GM23338 (cell line): ENCODE measurements at regions not wholly inside any gene's neighbourhood (a gene's known extent, or its start where the extent isn't known, plus 50 kb on each side); places are given as distances from the start of the nearest gene placed in this dataset.

ENCODE experiments used
- ATAC-seq: fragments of 200-7000 bp; cut with Tn5 transposase; 3 replicates; pipeline ENCODE4 v1.9.1; 2020
- DNase-seq: peaks from one replicate; pipeline ENCODE4 v3.0.0-alpha.2; 2015; ENCODE audit warnings: low spot score
- H2AFZ ChIP-seq: fragments of 200-600 bp; sonication (generic); 2 replicates; pipeline ENCODE4 v1.8.0; 2016; ENCODE audit warnings: antibody characterized with exemption, mild to moderate bottlenecking, moderate library complexity
- H3F3A ChIP-seq: fragments of 200-600 bp; sonication (generic); replicated peaks from 2 replicates; pipeline ENCODE4 v1.8.0; 2017; ENCODE audit warnings: antibody characterized with exemption, mixed run types, low read depth
- H3K27ac ChIP-seq: fragments of 200-600 bp; sonication (generic); 2 replicates; pipeline ENCODE4 v1.6.1; 2016; ENCODE audit warnings: low read depth
- H3K27me3 ChIP-seq: fragments of 200-600 bp; sonication (generic); 2 replicates; pipeline ENCODE4 v1.8.0; 2016; ENCODE audit warnings: mild to moderate bottlenecking, mixed run types, moderate library complexity; ENCODE audit not compliant: insufficient read depth
- H3K36me3 ChIP-seq: fragments of 200-600 bp; sonication (generic); 2 replicates; pipeline ENCODE4 v1.8.0; 2016; ENCODE audit warnings: mild to moderate bottlenecking; ENCODE audit not compliant: insufficient read depth
- H3K4me1 ChIP-seq: fragments of 200-600 bp; sonication (generic); 2 replicates; pipeline ENCODE4 v1.8.0; 2016; ENCODE audit warnings: mild to moderate bottlenecking, moderate library complexity; ENCODE audit not compliant: insufficient read depth
- H3K4me2 ChIP-seq: fragments of 200-600 bp; sonication (generic); 2 replicates; pipeline ENCODE4 v1.7.1; 2017; ENCODE audit warnings: mixed run types
- H3K4me3 ChIP-seq: fragments of 200-600 bp; sonication (generic); 2 replicates; pipeline ENCODE4 v1.6.1; 2016; ENCODE audit warnings: mixed run types
- H3K79me2 ChIP-seq: fragments of 200-600 bp; sonication (generic); replicated peaks from 2 replicates; pipeline ENCODE4 v1.8.0; 2017; ENCODE audit warnings: mild to moderate bottlenecking; ENCODE audit not compliant: insufficient read depth
- H3K9me2 ChIP-seq: fragments of 200-600 bp; sonication (generic); 2 replicates; pipeline ENCODE4 v1.8.0; 2017; ENCODE audit not compliant: insufficient read depth
- H4K20me1 ChIP-seq: fragments of 200-600 bp; sonication (generic); replicated peaks from 2 replicates; pipeline ENCODE4 v1.8.0; 2017; ENCODE audit warnings: mild to moderate bottlenecking; ENCODE audit not compliant: insufficient read depth
- H3K27ac Mint-ChIP-seq: 2 replicates; pipeline ENCODE4 v1.8.0; 2020; ENCODE audit warnings: inconsistent platforms, mild to moderate bottlenecking, moderate library complexity, mixed read lengths
- H3K27me3 Mint-ChIP-seq: 3 replicates; pipeline ENCODE4 v1.8.0; 2022; ENCODE audit warnings: low read depth, mild to moderate bottlenecking, moderate library complexity, mixed read lengths, inconsistent platforms; ENCODE audit not compliant: insufficient read depth, poor library complexity
- H3K36me3 Mint-ChIP-seq: 3 replicates; pipeline ENCODE4 v1.8.0; 2021; ENCODE audit warnings: low read depth, mild to moderate bottlenecking, inconsistent platforms, moderate library complexity, mixed read lengths
- H3K4me1 Mint-ChIP-seq: 3 replicates; pipeline ENCODE4 v1.8.0; 2020; ENCODE audit warnings: mild to moderate bottlenecking, inconsistent platforms, mixed read lengths
- H3K4me3 Mint-ChIP-seq: 3 replicates; pipeline ENCODE4 v1.8.0; 2021; ENCODE audit warnings: moderate library complexity, mild to moderate bottlenecking, inconsistent platforms, mixed read lengths
- H3K9me3 Mint-ChIP-seq: 3 replicates; pipeline ENCODE4 v1.8.0; 2020; ENCODE audit warnings: moderate library complexity, mild to moderate bottlenecking, inconsistent platforms, mixed read lengths
- CREB1 ChIP-seq: fragments of 250-450 bp; sonication (Bioruptor Pico); IDR thresholded peaks from 2 replicates; pipeline ENCODE4 v1.5.0; 2020; ENCODE audit warnings: low read depth, mild to moderate bottlenecking, moderate library complexity
- CTCF ChIP-seq, 2 experiments: fragments of 200-600 bp in 1 of 2; sonication (generic) in 1 of 2; conservative IDR thresholded peaks; 2 replicates each; pipeline versions ENCODE4 v1.5.1 to v1.6.1; 2016 to 2017; ENCODE audit warnings: antibody characterized with exemption in 2 of 2, low read depth in 2 of 2, mild to moderate bottlenecking in 2 of 2, moderate library complexity in 1 of 2
- EZH2 ChIP-seq: fragments of 200-600 bp; sonication (generic); IDR thresholded peaks from one replicate; pipeline ENCODE4 v1.8.0; 2017; ENCODE audit warnings: antibody characterized with exemption, mild to moderate bottlenecking, low read depth; ENCODE audit not compliant: unreplicated experiment
- EZH2phosphoT487 ChIP-seq: fragments of 200-600 bp; sonication (generic); IDR thresholded peaks from one replicate; pipeline ENCODE4 v1.8.1; 2018; ENCODE audit warnings: antibody characterized with exemption; ENCODE audit not compliant: unreplicated experiment
- JUNB ChIP-seq: IDR thresholded peaks from one replicate; pipeline ENCODE4 v1.6.1; 2016; ENCODE audit warnings: antibody characterized with exemption; ENCODE audit not compliant: unreplicated experiment
- NANOG ChIP-seq: IDR thresholded peaks from 2 replicates; pipeline ENCODE4 v1.6.1; 2016; ENCODE audit warnings: antibody characterized with exemption, borderline replicate concordance
- POLR2AphosphoS5 ChIP-seq: IDR thresholded peaks from 2 replicates; pipeline ENCODE4 v1.6.1; 2016; ENCODE audit warnings: antibody characterized with exemption, low read depth
- STAT1 ChIP-seq: IDR thresholded peaks from one replicate; pipeline ENCODE4 v1.6.1; 2016; ENCODE audit warnings: antibody characterized with exemption; ENCODE audit not compliant: unreplicated experiment
- ZNF331 ChIP-seq: fragments of 250-450 bp; sonication (Bioruptor Pico); IDR thresholded peaks from 2 replicates; pipeline ENCODE4 v1.5.0; 2020; ENCODE audit warnings: low read depth, mild to moderate bottlenecking, moderate library complexity
- ZNF462 ChIP-seq: fragments of 250-450 bp; sonication (Bioruptor Pico); IDR thresholded peaks from 2 replicates; pipeline ENCODE4 v1.5.0; 2020; ENCODE audit warnings: mild to moderate bottlenecking, moderate library complexity

GRCh38 chr5:104084896-104085295 is 522.3 kb upstream of the NUDT12 start:
- Histone ChIP-seq H3K4me2 (no peak overlapping the region), H3K4me3 (no peak overlapping the region), H2AFZ (no peak overlapping the region), H4K20me1 (no peaks in the 10 kb centered on the region), H3K27ac (no peak overlapping the region), H3K27me3 (no peaks in the 10 kb centered on the region), H3K36me3 (no peaks in the 10 kb centered on the region), H3F3A (no peaks in the 10 kb centered on the region), H3K9me2 (no peaks in the 10 kb centered on the region), H3K79me2 (no peaks in the 10 kb centered on the region), H3K4me1 (peaks cover 15% of the 10 kb centered on the region)
- peaks cover 5% of the 10 kb centered on the region for H3K36me3 Mint-ChIP-seq
- ATAC-seq = no peak
- H3K27ac Mint-ChIP-seq = no peak overlapping the region
- peaks cover 9% of the 10 kb centered on the region for H3K9me3 Mint-ChIP-seq
- H3K4me3 Mint-ChIP-seq = no peak overlapping the region
- H3K27me3 Mint-ChIP-seq = no peaks in the 10 kb centered on the region
- DNase-seq = no peak
- TF ChIP-seq STAT1 (no peak), CTCF (conservative IDR thresholded peaks at IDR 0.05; ENCODE audit: low read depth in 2 of 2) (no peak), NANOG (no peak), CREB1 (CRISPR knock-in tag) (no peak), JUNB (no peak), ZNF331 (CRISPR knock-in tag) (no peak), EZH2phosphoT487 (no peak), ZNF462 (no peak), EZH2 (no peak), POLR2AphosphoS5 (no peak)
- peaks cover 5% of the 10 kb centered on the region for H3K4me1 Mint-ChIP-seq
